ENCODE measurements at regions not wholly inside any gene's neighbourhood (a gene's known extent, or its start where the extent isn't known, plus 50 kb on each side); places are given as distances from the start of the nearest gene placed in this dataset.
"Not testable (repeated sequence)": the region's sequence is repeated elsewhere in the genome, so short reads cannot be mapped to it uniquely, and the experiment has no call there.

- TF ChIP-seq CTCF (IDR thresholded peaks at IDR 0.05; ENCODE audit: control insufficient read depth, extremely low read depth, insufficient read depth), result no peak
- no peak for DNase-seq (ENCODE audit: low read depth)
- H3K4me3 ChIP-seq (ENCODE audit: low read depth, low read length), result no peak overlapping the region
Measured at GRCh38 chr9:106172265-106172664, 477.9 kb downstream of the TMEM38B start.

GRCh38 chr9:106174346-106174745 lies 480.0 kb downstream of the TMEM38B start:
- H3K4me3 ChIP-seq (ENCODE audit: low read depth, low read length), result no peak overlapping the region
- no peak for TF ChIP-seq CTCF (IDR thresholded peaks at IDR 0.05; ENCODE audit: control insufficient read depth, extremely low read depth, insufficient read depth)
- DNase-seq (ENCODE audit: low read depth), result no peak

- no peak overlapping the region for H3K4me3 ChIP-seq (ENCODE audit: low read depth, low read length)
- no peak for DNase-seq (ENCODE audit: low read depth)
- TF ChIP-seq CTCF (IDR thresholded peaks at IDR 0.05; ENCODE audit: control insufficient read depth, extremely low read depth, insufficient read depth), result no peak
Measured at GRCh38 chr9:106177216-106177615, 482.9 kb downstream of the TMEM38B start.

GRCh38 chr9:106179191-106179590 lies 484.9 kb downstream of the TMEM38B start:
- DNase-seq (ENCODE audit: low read depth), result peak; percentile 18
- TF ChIP-seq CTCF (IDR thresholded peaks at IDR 0.05; ENCODE audit: control insufficient read depth, extremely low read depth, insufficient read depth), result no peak
- H3K4me3 ChIP-seq (ENCODE audit: low read depth, low read length), result no peak overlapping the region

GRCh38 chr9:106203815-106204516 lies 509.6 kb downstream of the TMEM38B start:
- not testable (repeated sequence) for DNase-seq (ENCODE audit: low read depth); H3K4me3 ChIP-seq (ENCODE audit: low read depth, low read length)

GRCh38 chr9:106207298-106207697 lies 513.0 kb downstream of the TMEM38B start:
- H3K4me3 ChIP-seq (ENCODE audit: low read depth, low read length), result no peak overlapping the region
- no peak for TF ChIP-seq CTCF (IDR thresholded peaks at IDR 0.05; ENCODE audit: control insufficient read depth, extremely low read depth, insufficient read depth)
- no peak for DNase-seq (ENCODE audit: low read depth)

GRCh38 chr9:106218427-106218826 lies 524.1 kb downstream of the TMEM38B start:
- H3K4me3 ChIP-seq (ENCODE audit: low read depth, low read length), result no peak overlapping the region
- TF ChIP-seq CTCF (IDR thresholded peaks at IDR 0.05; ENCODE audit: control insufficient read depth, extremely low read depth, insufficient read depth), result no peak
- no peak for DNase-seq (ENCODE audit: low read depth)

All from LNCaP clone FGC (cell line).